ENCODE measurements at regions not wholly inside any gene's neighbourhood (a gene's known extent, or its start where the extent isn't known, plus 50 kb on each side); places are given as distances from the start of the nearest gene placed in this dataset.

GRCh38 chr3:31041161-31041978 lies 146.9 kb upstream of the GADL1 start:
- TF ChIP-seq CTCF (conservative IDR thresholded peaks at IDR 0.05) = no peak
- TF ChIP-seq EZH2 (IDR thresholded peaks at IDR 0.05; ENCODE audit: low read depth) = no peak
